Hematopoietic multipotent progenitor cell treated with erythropoietin and hydrocortisone succinate and interleukin-3 and kit ligand, for 6 days (in vitro differentiated cells): ENCODE measurements at regions not wholly inside any gene's neighbourhood (a gene's known extent, or its start where the extent isn't known, plus 50 kb on each side); places are given as distances from the start of the nearest gene placed in this dataset.

Experiments
- DNase-seq: peaks from one replicate; pipeline ENCODE4 v3.0.0-alpha.2; 2015

DNA sequence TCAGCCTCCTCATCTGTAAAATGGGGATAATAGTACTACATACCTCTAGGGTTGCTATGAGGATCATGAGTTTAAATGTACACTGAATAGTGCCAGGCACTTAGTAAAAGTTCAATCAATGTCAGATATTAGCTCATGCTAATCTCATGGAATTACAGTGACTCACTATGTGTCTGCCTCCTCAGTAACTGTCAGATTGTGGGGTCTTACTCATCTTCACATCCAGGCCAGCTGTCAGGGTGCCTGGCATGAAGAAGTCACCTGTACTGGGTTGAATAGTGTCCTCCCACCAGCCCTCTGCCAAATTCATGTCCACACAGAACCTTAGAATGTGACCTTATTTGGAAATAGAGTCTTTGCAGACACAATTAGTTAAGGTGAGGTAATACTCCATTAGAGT is 54.3 kb upstream of the STIM2 start:
- DNase-seq: no peak

DNA sequence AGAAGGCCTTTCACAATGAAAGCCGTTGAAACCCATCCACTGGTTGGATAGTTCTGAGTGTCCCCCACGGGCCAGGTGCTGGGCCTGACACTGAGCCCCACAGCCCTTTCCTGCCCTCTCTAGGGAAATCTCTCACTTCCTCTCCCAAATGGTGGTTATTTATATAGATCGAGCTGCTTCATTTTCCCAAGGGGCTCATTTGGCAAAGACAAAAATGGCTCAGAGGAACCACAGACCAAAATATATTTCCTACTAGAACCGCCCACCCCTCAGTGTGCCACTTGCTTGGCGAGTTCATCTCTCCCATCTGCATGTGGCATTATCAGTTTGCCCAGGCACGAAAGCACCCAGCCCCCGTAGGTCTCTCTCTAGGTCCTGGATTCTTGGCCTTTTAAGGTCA is 53.3 kb upstream of the STIM2 start:
- peak; percentile 32 for DNase-seq

DNA sequence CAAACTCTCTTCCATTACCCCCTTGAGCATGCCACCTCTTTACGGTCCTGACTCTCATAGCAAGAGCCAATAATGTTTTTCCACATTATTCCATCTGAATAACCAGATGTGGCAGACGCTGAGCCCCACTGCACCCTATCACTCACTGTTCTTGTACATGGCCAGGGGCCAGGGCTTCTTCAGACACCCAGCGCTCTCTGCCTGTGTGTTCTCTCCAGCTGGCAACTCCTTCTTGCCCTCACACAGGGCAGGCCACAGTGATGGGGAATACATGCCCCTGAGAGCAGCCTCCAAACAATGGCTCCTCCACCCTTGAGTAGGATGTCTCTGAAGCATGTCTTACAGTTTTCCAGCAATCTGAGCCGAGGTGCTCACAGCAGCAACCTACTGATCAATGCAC is 50.8 kb upstream of the STIM2 start:
- no peak for DNase-seq
